ENCODE measurements at regions not wholly inside any gene's neighbourhood (a gene's known extent, or its start where the extent isn't known, plus 50 kb on each side); places are given as distances from the start of the nearest gene placed in this dataset.

- DNase-seq (ENCODE audit: low spot score) (no peak), ATAC-seq (no peak)
- no peaks in the 10 kb centered on the region for H3K4me1 Mint-ChIP-seq (ENCODE audit: low read depth in 2 of 2)
- H3K36me3 Mint-ChIP-seq: no peaks in the 10 kb centered on the region
- no peak overlapping the region for H3K4me3 Mint-ChIP-seq
- H3K9me3 Mint-ChIP-seq: peaks cover 4% of the 10 kb centered on the region
- H3K27ac Mint-ChIP-seq: no peak overlapping the region
- H3K27me3 Mint-ChIP-seq: no peaks in the 10 kb centered on the region
These were observed 119.7 kb upstream of the NWD2 start for GRCh38 chr4:37124800-37125199.

- H3K4me3 Mint-ChIP-seq: no peak overlapping the region
- no peaks in the 10 kb centered on the region for H3K27me3 Mint-ChIP-seq
- H3K36me3 Mint-ChIP-seq: no peaks in the 10 kb centered on the region
- H3K9me3 Mint-ChIP-seq: peaks cover 4% of the 10 kb centered on the region
- DNase-seq (ENCODE audit: low spot score): no peak
- no peaks in the 10 kb centered on the region for H3K4me1 Mint-ChIP-seq (ENCODE audit: low read depth in 2 of 2)
- no peak overlapping the region for H3K27ac Mint-ChIP-seq
- no peak for ATAC-seq
These were observed 118.5 kb upstream of the NWD2 start for GRCh38 chr4:37126051-37126450.

GRCh38 chr4:37130465-37130864, 114.1 kb upstream of the NWD2 start:
- ATAC-seq: no peak
- no peaks in the 10 kb centered on the region for H3K27me3 Mint-ChIP-seq
- H3K36me3 Mint-ChIP-seq: no peaks in the 10 kb centered on the region
- no peaks in the 10 kb centered on the region for H3K9me3 Mint-ChIP-seq
- no peak overlapping the region for H3K27ac Mint-ChIP-seq
- no peaks in the 10 kb centered on the region for H3K4me1 Mint-ChIP-seq (ENCODE audit: low read depth in 2 of 2)
- H3K4me3 Mint-ChIP-seq: no peak overlapping the region
- no peak for DNase-seq (ENCODE audit: low spot score)

- Mint-ChIP-seq H3K27me3 (no peaks in the 10 kb centered on the region), H3K9me3 (no peaks in the 10 kb centered on the region), H3K4me3 (no peak overlapping the region), H3K27ac (no peak overlapping the region), H3K4me1 (ENCODE audit: low read depth in 2 of 2) (no peaks in the 10 kb centered on the region), H3K36me3 (no peaks in the 10 kb centered on the region)
- DNase-seq (ENCODE audit: low spot score) (no peak), ATAC-seq (no peak)
These were observed 112.1 kb upstream of the NWD2 start for GRCh38 chr4:37132351-37132974.

DNA sequence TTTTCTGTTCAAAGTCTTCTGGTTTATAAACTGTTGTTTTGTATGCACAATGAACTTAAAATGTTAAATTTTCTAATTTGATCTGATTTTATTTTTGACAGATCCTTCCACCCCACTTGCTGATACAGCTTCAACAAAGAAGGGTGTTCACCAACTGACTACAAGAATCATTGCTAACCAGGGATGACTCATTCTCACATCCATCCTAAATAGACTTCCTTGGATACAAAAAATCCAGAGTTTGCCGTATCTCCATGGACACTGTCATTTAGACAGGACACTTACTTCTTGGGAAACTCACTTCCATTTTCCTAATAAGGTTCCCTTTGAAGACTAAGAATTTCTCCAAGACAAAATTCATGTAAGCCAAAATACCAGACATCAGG, 111.6 kb upstream of the NWD2 start:
- Mint-ChIP-seq H3K27me3 (no peaks in the 10 kb centered on the region), H3K9me3 (no peaks in the 10 kb centered on the region), H3K4me3 (no peak overlapping the region)

DNA sequence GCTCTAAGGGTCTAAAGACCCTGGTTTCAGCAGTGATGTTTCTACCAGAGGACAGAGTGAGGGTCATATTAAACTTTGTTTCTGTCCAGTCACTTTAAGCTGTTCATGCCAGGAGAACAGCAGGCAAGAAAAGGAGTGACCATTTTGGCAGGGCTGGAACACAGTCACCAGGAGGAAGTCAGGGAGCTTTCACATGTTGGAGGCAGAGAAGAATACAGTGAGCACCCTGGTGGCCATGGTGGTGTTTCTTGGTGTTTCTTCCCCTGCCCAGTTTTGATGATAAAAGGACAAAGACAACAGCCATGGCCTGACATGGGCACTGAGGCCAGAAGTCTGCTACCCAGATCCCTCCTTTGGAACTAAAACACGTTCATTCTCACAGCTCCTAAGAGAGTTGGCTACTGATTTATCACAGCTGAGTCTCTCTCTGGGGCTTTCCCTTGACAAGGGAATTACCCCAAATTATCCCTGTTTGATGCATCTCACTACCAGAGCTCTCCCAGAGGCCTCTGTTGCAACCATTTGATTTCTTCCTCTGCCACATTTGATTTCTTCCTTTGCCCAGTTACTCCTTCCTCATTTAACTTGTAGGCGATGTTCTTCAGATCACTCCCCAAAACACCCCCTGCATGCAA, 106.4 kb upstream of the NWD2 start:
- Mint-ChIP-seq H3K36me3 (no peaks in the 10 kb centered on the region), H3K27ac (no peak overlapping the region), H3K4me1 (ENCODE audit: low read depth in 2 of 2) (no peaks in the 10 kb centered on the region), H3K9me3 (peaks cover 2% of the 10 kb centered on the region), H3K27me3 (no peaks in the 10 kb centered on the region), H3K4me3 (no peak overlapping the region)
- no peak for ATAC-seq
- DNase-seq (ENCODE audit: low spot score): no peak

More for the DNA sequence above, 111.6 kb upstream of the NWD2 start:
- no peaks in the 10 kb centered on the region for H3K4me1 Mint-ChIP-seq (ENCODE audit: low read depth in 2 of 2)
- DNase-seq (ENCODE audit: low spot score) (no peak), ATAC-seq (no peak)
- no peak overlapping the region for H3K27ac Mint-ChIP-seq
- H3K36me3 Mint-ChIP-seq: no peaks in the 10 kb centered on the region

DNA sequence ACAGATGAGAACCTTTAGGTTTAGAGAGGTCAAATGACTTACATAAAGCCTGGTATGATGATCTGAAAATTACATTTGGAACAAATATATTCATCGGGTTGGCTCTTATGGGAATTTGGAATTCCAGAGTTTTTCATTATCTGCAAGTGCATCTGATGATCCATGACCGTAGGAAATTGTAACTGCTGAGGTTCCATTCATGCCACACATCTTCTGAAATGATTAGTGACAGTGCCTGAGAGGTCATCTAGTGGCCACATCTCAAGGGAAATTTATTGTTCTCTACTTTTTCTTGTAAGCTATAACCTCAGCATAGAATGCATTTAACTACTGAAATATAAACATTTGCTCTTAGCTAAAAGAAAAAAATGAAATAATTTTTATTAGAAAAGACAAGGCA, 105.8 kb upstream of the NWD2 start:
- Mint-ChIP-seq H3K36me3 (no peaks in the 10 kb centered on the region), H3K27me3 (no peaks in the 10 kb centered on the region), H3K27ac (no peak overlapping the region), H3K4me1 (ENCODE audit: low read depth in 2 of 2) (no peaks in the 10 kb centered on the region), H3K9me3 (peaks cover 2% of the 10 kb centered on the region), H3K4me3 (no peak overlapping the region)
- DNase-seq (ENCODE audit: low spot score) (no peak), ATAC-seq (no peak)

- Mint-ChIP-seq H3K27me3 (no peaks in the 10 kb centered on the region), H3K4me3 (no peak overlapping the region), H3K27ac (no peak overlapping the region), H3K36me3 (no peaks in the 10 kb centered on the region), H3K9me3 (peaks cover 7% of the 10 kb centered on the region), H3K4me1 (ENCODE audit: low read depth in 2 of 2) (no peaks in the 10 kb centered on the region)
- ATAC-seq (no peak), DNase-seq (ENCODE audit: low spot score) (no peak)
These were observed 104.6 kb upstream of the NWD2 start for GRCh38 chr4:37139987-37140386.

GRCh38 chr4:37146260-37146659, 98.3 kb upstream of the NWD2 start:
- no peak overlapping the region for H3K27ac Mint-ChIP-seq
- H3K36me3 Mint-ChIP-seq: no peaks in the 10 kb centered on the region
- no peaks in the 10 kb centered on the region for H3K4me1 Mint-ChIP-seq (ENCODE audit: low read depth in 2 of 2)
- peaks cover 20% of the 10 kb centered on the region for H3K9me3 Mint-ChIP-seq
- H3K27me3 Mint-ChIP-seq: no peaks in the 10 kb centered on the region
- ATAC-seq (no peak), DNase-seq (ENCODE audit: low spot score) (no peak)
- no peak overlapping the region for H3K4me3 Mint-ChIP-seq

DNA sequence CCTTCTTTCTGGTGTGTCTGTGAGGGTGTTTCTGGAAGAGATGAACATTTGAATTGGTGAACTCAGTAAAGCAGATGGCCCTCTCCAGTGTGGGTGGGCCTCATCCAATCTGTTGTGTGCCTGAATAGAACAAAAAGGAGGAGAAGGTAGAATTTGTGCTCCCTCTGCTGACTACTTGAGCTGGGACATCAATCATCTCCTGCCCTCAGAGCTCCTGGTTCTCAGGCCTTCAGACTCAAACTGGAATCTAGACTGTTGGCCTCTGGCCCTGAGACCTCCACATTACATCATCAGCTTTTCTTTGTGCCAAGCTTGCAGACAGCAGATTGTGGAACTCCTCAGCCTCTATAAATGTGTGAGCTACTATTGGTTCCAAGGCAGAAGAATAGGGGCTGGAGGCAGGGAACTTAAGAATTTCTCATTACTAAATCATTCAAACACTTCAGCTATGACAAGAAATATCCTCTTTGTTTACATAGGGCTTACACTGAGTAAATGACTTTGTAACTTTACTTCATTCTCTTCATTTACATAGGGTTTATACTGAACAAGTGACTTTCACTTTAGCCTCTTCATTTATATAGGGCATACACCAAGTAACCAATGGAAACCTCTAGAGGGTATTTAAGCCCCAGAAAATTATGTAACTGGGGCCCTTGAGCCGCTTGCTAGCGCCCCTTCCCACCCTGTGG, 86.9 kb upstream of the NWD2 start:
- no peak overlapping the region for H3K4me3 Mint-ChIP-seq
- ATAC-seq: no peak
- H3K4me1 Mint-ChIP-seq (ENCODE audit: low read depth in 2 of 2): no peaks in the 10 kb centered on the region
- no peaks in the 10 kb centered on the region for H3K9me3 Mint-ChIP-seq
- H3K27me3 Mint-ChIP-seq: no peaks in the 10 kb centered on the region
- no peak for DNase-seq (ENCODE audit: low spot score)
- no peak overlapping the region for H3K27ac Mint-ChIP-seq
- no peaks in the 10 kb centered on the region for H3K36me3 Mint-ChIP-seq

GRCh38 chr4:37160653-37161052, 83.9 kb upstream of the NWD2 start:
- Mint-ChIP-seq H3K4me3 (no peak overlapping the region), H3K4me1 (ENCODE audit: low read depth in 2 of 2) (no peaks in the 10 kb centered on the region), H3K27me3 (no peaks in the 10 kb centered on the region), H3K36me3 (no peaks in the 10 kb centered on the region), H3K9me3 (no peaks in the 10 kb centered on the region), H3K27ac (no peak overlapping the region)
- no peak for ATAC-seq
- DNase-seq (ENCODE audit: low spot score): no peak

GRCh38 chr4:37165844-37166243, 78.7 kb upstream of the NWD2 start:
- no peak for ATAC-seq
- DNase-seq (ENCODE audit: low spot score): no peak
- H3K27ac Mint-ChIP-seq: no peak overlapping the region

DNA sequence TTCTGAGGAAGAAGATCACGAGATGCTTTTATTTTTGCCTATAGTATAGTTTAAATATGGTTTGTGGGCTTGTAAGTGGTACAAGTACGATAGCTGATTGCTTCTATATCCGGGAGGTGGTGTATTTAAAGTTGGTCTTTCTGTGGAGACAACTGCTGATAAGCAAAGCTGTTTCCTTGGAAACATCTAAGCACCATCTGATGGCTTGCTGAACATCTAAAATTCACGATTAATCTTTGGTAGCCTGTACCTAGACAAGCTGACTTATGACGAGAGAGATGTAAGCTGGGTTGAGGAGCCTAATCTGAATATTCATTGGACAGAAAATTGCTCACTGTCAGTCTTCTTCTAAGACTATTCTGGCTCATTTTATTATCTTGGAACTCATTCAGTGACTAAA, 74.6 kb upstream of the NWD2 start:
- Mint-ChIP-seq H3K36me3 (no peaks in the 10 kb centered on the region), H3K4me3 (no peak overlapping the region), H3K27me3 (no peaks in the 10 kb centered on the region), H3K9me3 (peaks cover 6% of the 10 kb centered on the region), H3K4me1 (ENCODE audit: low read depth in 2 of 2) (no peaks in the 10 kb centered on the region), H3K27ac (no peak overlapping the region)
- DNase-seq (ENCODE audit: low spot score) (no peak), ATAC-seq (no peak)

More at GRCh38 chr4:37165844-37166243, 78.7 kb upstream of the NWD2 start:
- Mint-ChIP-seq H3K9me3 (no peaks in the 10 kb centered on the region), H3K36me3 (no peaks in the 10 kb centered on the region), H3K4me3 (no peak overlapping the region), H3K4me1 (ENCODE audit: low read depth in 2 of 2) (no peaks in the 10 kb centered on the region), H3K27me3 (no peaks in the 10 kb centered on the region)

GRCh38 chr4:37188100-37188499, 56.4 kb upstream of the NWD2 start:
- H3K4me3 Mint-ChIP-seq: no peak overlapping the region
- no peak for DNase-seq (ENCODE audit: low spot score)
- no peak overlapping the region for H3K27ac Mint-ChIP-seq
- H3K27me3 Mint-ChIP-seq: peaks cover 0 to 3% of the 10 kb centered on the region in 2 donors
- no peaks in the 10 kb centered on the region for H3K36me3 Mint-ChIP-seq
- no peaks in the 10 kb centered on the region for H3K4me1 Mint-ChIP-seq (ENCODE audit: low read depth in 2 of 2)
- ATAC-seq: no peak
- peaks cover 11% of the 10 kb centered on the region for H3K9me3 Mint-ChIP-seq

Data from natural killer cell treated with Interleukin-12 subunit alpha and Interleukin-12 subunit beta and Interleukin-15 and Interleukin-18, amount 100 ng/mL, for 72 hours (primary cell).